Loucy (cell line): ENCODE measurements at regions not wholly inside any gene's neighbourhood (a gene's known extent, or its start where the extent isn't known, plus 50 kb on each side); places are given as distances from the start of the nearest gene placed in this dataset.

Source experiments
- H2AFZ ChIP-seq: fragments of 200-600 bp; sonication (generic); 2 replicates; pipeline ENCODE4 v1.6.0; 2016; ENCODE audit warnings: antibody characterized with exemption, mild to moderate bottlenecking, low read length, moderate library complexity
- H3F3A ChIP-seq: fragments of 200-600 bp; 2 replicates; pipeline ENCODE4 v1.6.0; 2016; ENCODE audit warnings: antibody characterized with exemption, low read depth, mild to moderate bottlenecking
- H3K27me3 ChIP-seq: fragments of 200-600 bp; sonication (generic); 2 replicates; pipeline ENCODE4 v1.6.1; 2014; ENCODE audit warnings: low read length, mild to moderate bottlenecking; ENCODE audit not compliant: insufficient read depth, poor library complexity, severe bottlenecking
- H3K36me3 ChIP-seq: fragments of 200-600 bp; sonication (generic); 2 replicates; pipeline ENCODE4 v1.6.1; 2016; ENCODE audit warnings: low read length; ENCODE audit not compliant: insufficient read depth
- H3K4me1 ChIP-seq: fragments of 200-600 bp; sonication (generic); 2 replicates; pipeline ENCODE4 v1.5.1; 2014; ENCODE audit warnings: low read length, mild to moderate bottlenecking; ENCODE audit not compliant: insufficient read depth, poor library complexity, severe bottlenecking
- H3K4me2 ChIP-seq: fragments of 200-600 bp; sonication (generic); 2 replicates; pipeline ENCODE4 v1.6.0; 2014; ENCODE audit warnings: antibody characterized with exemption, low read length, low read depth, mild to moderate bottlenecking; ENCODE audit not compliant: poor library complexity, severe bottlenecking
- H3K4me3 ChIP-seq: fragments of 200-600 bp; sonication (generic); 2 replicates; pipeline ENCODE4 v1.5.1; 2014; ENCODE audit warnings: low read length, mild to moderate bottlenecking, mixed read lengths; ENCODE audit not compliant: poor library complexity, severe bottlenecking
- H3K79me2 ChIP-seq: fragments of 200-600 bp; sonication (generic); 2 replicates; pipeline ENCODE4 v1.6.1; 2014; ENCODE audit warnings: low read length; ENCODE audit not compliant: insufficient read depth
- H3K9ac ChIP-seq: fragments of 200-600 bp; sonication (generic); 2 replicates; pipeline ENCODE4 v1.6.0; 2014; ENCODE audit warnings: mild to moderate bottlenecking, low read depth, low read length, moderate library complexity; ENCODE audit not compliant: poor library complexity, severe bottlenecking
- H3K9me2 ChIP-seq: fragments of 200-600 bp; sonication (generic); replicated peaks from 2 replicates; pipeline ENCODE4 v1.6.1; 2016; ENCODE audit warnings: low read depth, low read length, mixed read lengths
- H3K9me3 ChIP-seq: fragments of 200-600 bp; sonication (generic); 2 replicates; pipeline ENCODE4 v1.6.1; 2014; ENCODE audit warnings: mild to moderate bottlenecking, antibody characterized with exemption, low read length, low read depth; ENCODE audit not compliant: insufficient read depth
- H4K20me1 ChIP-seq: fragments of 200-600 bp; sonication (generic); 2 replicates; pipeline ENCODE4 v1.6.0; 2014; ENCODE audit warnings: antibody characterized with exemption, low read length, mild to moderate bottlenecking; ENCODE audit not compliant: insufficient read depth, poor library complexity, severe bottlenecking
- CTCF ChIP-seq: fragments of 200-600 bp; sonication (generic); conservative IDR thresholded peaks from 2 replicates; pipeline ENCODE4 v1.5.1; 2014; ENCODE audit warnings: mild to moderate bottlenecking, antibody characterized with exemption, low read length
- EZH2phosphoT487 ChIP-seq: fragments of 200-600 bp; IDR thresholded peaks from 2 replicates; pipeline ENCODE4 v1.6.1; 2018; ENCODE audit warnings: antibody characterized with exemption, mild to moderate bottlenecking, moderate library complexity, borderline replicate concordance

- H2AFZ ChIP-seq: no peak overlapping the region
- H3K36me3 ChIP-seq: no peaks in the 10 kb centered on the region
- no peak overlapping the region for H3K9ac ChIP-seq
- H3K9me3 ChIP-seq: no peaks in the 10 kb centered on the region
- no peaks in the 10 kb centered on the region for H3K9me2 ChIP-seq
- no peaks in the 10 kb centered on the region for H3K4me1 ChIP-seq
- H3K27me3 ChIP-seq: no peaks in the 10 kb centered on the region
- H3K4me2 ChIP-seq: no peak overlapping the region
- TF ChIP-seq EZH2phosphoT487: no peak
- no peak for TF ChIP-seq CTCF
- no peaks in the 10 kb centered on the region for H3K79me2 ChIP-seq
- no peaks in the 10 kb centered on the region for H4K20me1 ChIP-seq
- no peaks in the 10 kb centered on the region for H3F3A ChIP-seq
- no peak overlapping the region for H3K4me3 ChIP-seq
Measured at GRCh38 chr11:106238704-106239360, 161.4 kb downstream of the AASDHPPT start.

GRCh38 chr11:106241601-106242257, 164.3 kb downstream of the AASDHPPT start:
- Histone ChIP-seq H2AFZ (no peak overlapping the region), H3K9me3 (peaks cover 1% of the 10 kb centered on the region; the same call in 1 of the 2 replicates), H3K36me3 (no peaks in the 10 kb centered on the region), H3F3A (no peaks in the 10 kb centered on the region), H3K27me3 (no peaks in the 10 kb centered on the region), H3K4me3 (no peak overlapping the region), H4K20me1 (no peaks in the 10 kb centered on the region), H3K9me2 (no peaks in the 10 kb centered on the region), H3K4me1 (no peaks in the 10 kb centered on the region), H3K4me2 (no peak overlapping the region), H3K79me2 (no peaks in the 10 kb centered on the region), H3K9ac (no peak overlapping the region)
- TF ChIP-seq EZH2phosphoT487 (no peak), CTCF (no peak)

GRCh38 chr11:106242718-106243415, 165.4 kb downstream of the AASDHPPT start:
- Histone ChIP-seq H3K9ac (no peak overlapping the region), H4K20me1 (no peaks in the 10 kb centered on the region), H3K4me1 (no peaks in the 10 kb centered on the region), H3K9me2 (no peaks in the 10 kb centered on the region), H3K79me2 (no peaks in the 10 kb centered on the region), H3K9me3 (peaks cover 7% of the 10 kb centered on the region; the same call in 1 of the 2 replicates), H3K27me3 (no peaks in the 10 kb centered on the region), H3K36me3 (no peaks in the 10 kb centered on the region), H3K4me3 (no peak overlapping the region), H3F3A (no peaks in the 10 kb centered on the region), H2AFZ (no peak overlapping the region), H3K4me2 (no peak overlapping the region)
- TF ChIP-seq CTCF (no peak), EZH2phosphoT487 (no peak)
